ENCODE measurements at regions not wholly inside any gene's neighbourhood (a gene's known extent, or its start where the extent isn't known, plus 50 kb on each side); places are given as distances from the start of the nearest gene placed in this dataset.

- 96% methylated on average over 2 of the region's 4 CpGs for WGBS
- Histone ChIP-seq H3K14ac (ENCODE audit: low read length in 2 of 2) (no peak overlapping the region), H4K91ac (ENCODE audit: low read length) (no peak overlapping the region), H3K36me3 (ENCODE audit: control insufficient read depth in 1 of 2, insufficient read depth in 2 of 2, low read depth in 1 of 2, low read length in 2 of 2) (no peaks in the 10 kb centered on the region), H3K27ac (ENCODE audit: low read length, poor library complexity, severe bottlenecking) (no peak overlapping the region), H3K23ac (ENCODE audit: low read length in 2 of 2) (no peak overlapping the region), H3K4me1 (ENCODE audit: control insufficient read depth, insufficient read depth, low read depth, low read length) (no peaks in the 10 kb centered on the region), H3K9me3 (ENCODE audit: control insufficient read depth, low read length) (no peaks in the 10 kb centered on the region), H2BK120ac (ENCODE audit: low read depth, low read length) (no peak overlapping the region), H2BK15ac (ENCODE audit: low read depth, poor library complexity, severe bottlenecking) (no peak overlapping the region), H3K27me3 (ENCODE audit: control insufficient read depth in 1 of 2, insufficient read depth in 1 of 2, low read length in 2 of 2) (peaks cover 0 to 4% of the 10 kb centered on the region in 2 experiments), H2BK12ac (ENCODE audit: low read length in 2 of 2) (no peak overlapping the region), H3K4me3 (ENCODE audit: insufficient read depth in 1 of 2, low read depth in 1 of 2, low read length in 2 of 2) (no peak overlapping the region), H3K9ac (ENCODE audit: low read length) (no peak overlapping the region), H4K8ac (ENCODE audit: low read length) (no peak overlapping the region), H3K79me1 (replicated peaks; ENCODE audit: low read length, poor library complexity, severe bottlenecking) (no peaks in the 10 kb centered on the region), H2AK5ac (ENCODE audit: low read length, severe bottlenecking) (no peak overlapping the region), H3K18ac (ENCODE audit: low read depth in 1 of 2, low read length in 2 of 2) (no peak overlapping the region), H2AFZ (ENCODE audit: low read depth, low read length) (no peak overlapping the region), H3K4ac (ENCODE audit: low read depth in 1 of 2, low read length in 2 of 2) (no peak overlapping the region), H2BK5ac (ENCODE audit: low read depth, low read length, poor library complexity, severe bottlenecking) (no peak overlapping the region), H3K4me2 (ENCODE audit: low read length, poor library complexity, severe bottlenecking) (no peak overlapping the region)
- no peak for DNase-seq
Measured at GRCh38 chr7:34454381-34454780, 203.6 kb upstream of the NPSR1 start.

GRCh38 chr7:34457329-34457728 lies 200.7 kb upstream of the NPSR1 start:
- Histone ChIP-seq H4K8ac (ENCODE audit: low read length) (no peak overlapping the region), H3K27ac (ENCODE audit: low read length, poor library complexity, severe bottlenecking) (no peak overlapping the region), H3K4me3 (ENCODE audit: insufficient read depth in 1 of 2, low read depth in 1 of 2, low read length in 2 of 2) (no peak overlapping the region), H3K14ac (ENCODE audit: low read length in 2 of 2) (no peak overlapping the region), H2BK5ac (ENCODE audit: low read depth, low read length, poor library complexity, severe bottlenecking) (no peak overlapping the region), H3K18ac (ENCODE audit: low read depth in 1 of 2, low read length in 2 of 2) (no peak overlapping the region), H2BK15ac (ENCODE audit: low read depth, poor library complexity, severe bottlenecking) (no peak overlapping the region), H3K36me3 (ENCODE audit: control insufficient read depth in 1 of 2, insufficient read depth in 2 of 2, low read depth in 1 of 2, low read length in 2 of 2) (no peaks in the 10 kb centered on the region), H3K9me3 (ENCODE audit: control insufficient read depth, low read length) (no peaks in the 10 kb centered on the region), H3K79me1 (replicated peaks; ENCODE audit: low read length, poor library complexity, severe bottlenecking) (no peaks in the 10 kb centered on the region), H2AFZ (ENCODE audit: low read depth, low read length) (no peak overlapping the region), H3K23ac (ENCODE audit: low read length in 2 of 2) (no peak overlapping the region), H2BK120ac (ENCODE audit: low read depth, low read length) (no peak overlapping the region), H2AK5ac (ENCODE audit: low read length, severe bottlenecking) (no peak overlapping the region), H3K4ac (ENCODE audit: low read depth in 1 of 2, low read length in 2 of 2) (no peak overlapping the region), H3K4me1 (ENCODE audit: control insufficient read depth, insufficient read depth, low read depth, low read length) (no peaks in the 10 kb centered on the region), H3K4me2 (ENCODE audit: low read length, poor library complexity, severe bottlenecking) (no peak overlapping the region), H2BK12ac (ENCODE audit: low read length in 2 of 2) (no peak overlapping the region), H3K27me3 (ENCODE audit: control insufficient read depth in 1 of 2, insufficient read depth in 1 of 2, low read length in 2 of 2) (peaks cover 0 to 4% of the 10 kb centered on the region in 2 experiments), H4K91ac (ENCODE audit: low read length) (no peak overlapping the region), H3K9ac (ENCODE audit: low read length) (no peak overlapping the region)
- 82% methylated on average over 7 of the region's 7 CpGs for WGBS
- DNase-seq: no peak

- Histone ChIP-seq H2AFZ (ENCODE audit: low read depth, low read length) (no peak overlapping the region), H4K91ac (ENCODE audit: low read length) (no peak overlapping the region), H3K4me3 (ENCODE audit: insufficient read depth in 1 of 2, low read depth in 1 of 2, low read length in 2 of 2) (no peak overlapping the region), H3K23ac (ENCODE audit: low read length in 2 of 2) (no peak overlapping the region), H3K27ac (ENCODE audit: low read length, poor library complexity, severe bottlenecking) (no peak overlapping the region), H2BK120ac (ENCODE audit: low read depth, low read length) (no peak overlapping the region), H3K36me3 (ENCODE audit: control insufficient read depth in 1 of 2, insufficient read depth in 2 of 2, low read depth in 1 of 2, low read length in 2 of 2) (no peaks in the 10 kb centered on the region), H3K9me3 (ENCODE audit: control insufficient read depth, low read length) (no peaks in the 10 kb centered on the region), H2AK5ac (ENCODE audit: low read length, severe bottlenecking) (no peak overlapping the region), H4K8ac (ENCODE audit: low read length) (no peak overlapping the region), H3K9ac (ENCODE audit: low read length) (no peak overlapping the region), H2BK15ac (ENCODE audit: low read depth, poor library complexity, severe bottlenecking) (no peak overlapping the region), H3K4ac (ENCODE audit: low read depth in 1 of 2, low read length in 2 of 2) (no peak overlapping the region), H3K18ac (ENCODE audit: low read depth in 1 of 2, low read length in 2 of 2) (no peak overlapping the region), H2BK5ac (ENCODE audit: low read depth, low read length, poor library complexity, severe bottlenecking) (no peak overlapping the region), H3K27me3 (ENCODE audit: control insufficient read depth in 1 of 2, insufficient read depth in 1 of 2, low read length in 2 of 2) (no peaks in the 10 kb centered on the region), H2BK12ac (ENCODE audit: low read length in 2 of 2) (no peak overlapping the region), H3K79me1 (replicated peaks; ENCODE audit: low read length, poor library complexity, severe bottlenecking) (no peaks in the 10 kb centered on the region), H3K4me1 (ENCODE audit: control insufficient read depth, insufficient read depth, low read depth, low read length) (no peaks in the 10 kb centered on the region), H3K14ac (ENCODE audit: low read length in 2 of 2) (no peak overlapping the region), H3K4me2 (ENCODE audit: low read length, poor library complexity, severe bottlenecking) (no peak overlapping the region)
- no CpG with 5 or more reads among the region's 1 CpG for WGBS
- DNase-seq: no peak
Measured at GRCh38 chr7:34463830-34464229, 194.2 kb upstream of the NPSR1 start.

GRCh38 chr7:34471844-34472243 lies 186.2 kb upstream of the NPSR1 start:
- no peak overlapping the region for H3K4me3 ChIP-seq (ENCODE audit: insufficient read depth in 1 of 2, low read depth in 1 of 2, low read length in 2 of 2)
- H3K14ac ChIP-seq (ENCODE audit: low read length in 2 of 2): no peak overlapping the region
- no peak overlapping the region for H4K91ac ChIP-seq (ENCODE audit: low read length)
- no peak overlapping the region for H3K23ac ChIP-seq (ENCODE audit: low read length in 2 of 2)
- H3K27ac ChIP-seq (ENCODE audit: low read length, poor library complexity, severe bottlenecking): no peak overlapping the region
- H3K79me1 ChIP-seq (replicated peaks; ENCODE audit: low read length, poor library complexity, severe bottlenecking): no peaks in the 10 kb centered on the region
- no peak overlapping the region for H2BK12ac ChIP-seq (ENCODE audit: low read length in 2 of 2)
- H3K4me1 ChIP-seq (ENCODE audit: control insufficient read depth, insufficient read depth, low read depth, low read length): no peaks in the 10 kb centered on the region
- no peak overlapping the region for H2BK5ac ChIP-seq (ENCODE audit: low read depth, low read length, poor library complexity, severe bottlenecking)
- no peak overlapping the region for H3K18ac ChIP-seq (ENCODE audit: low read depth in 1 of 2, low read length in 2 of 2)
- no peak overlapping the region for H2BK15ac ChIP-seq (ENCODE audit: low read depth, poor library complexity, severe bottlenecking)
- H3K27me3 ChIP-seq (ENCODE audit: control insufficient read depth in 1 of 2, insufficient read depth in 1 of 2, low read length in 2 of 2): no peaks in the 10 kb centered on the region
- H4K8ac ChIP-seq (ENCODE audit: low read length): no peak overlapping the region
- no peak overlapping the region for H3K4me2 ChIP-seq (ENCODE audit: low read length, poor library complexity, severe bottlenecking)
- H2AK5ac ChIP-seq (ENCODE audit: low read length, severe bottlenecking): no peak overlapping the region
- no peak overlapping the region for H2AFZ ChIP-seq (ENCODE audit: low read depth, low read length)
- H3K36me3 ChIP-seq (ENCODE audit: control insufficient read depth in 1 of 2, insufficient read depth in 2 of 2, low read depth in 1 of 2, low read length in 2 of 2): no peaks in the 10 kb centered on the region
- H3K9ac ChIP-seq (ENCODE audit: low read length): no peak overlapping the region
- no peak overlapping the region for H2BK120ac ChIP-seq (ENCODE audit: low read depth, low read length)
- no peak overlapping the region for H3K4ac ChIP-seq (ENCODE audit: low read depth in 1 of 2, low read length in 2 of 2)
- DNase-seq: no peak
- peaks cover 11% of the 10 kb centered on the region for H3K9me3 ChIP-seq (ENCODE audit: control insufficient read depth, low read length)

Data from mesenchymal stem cell (in vitro differentiated cells and primary cell).